Retinal pigment epithelial cell (primary cell): ENCODE measurements at regions not wholly inside any gene's neighbourhood (a gene's known extent, or its start where the extent isn't known, plus 50 kb on each side); places are given as distances from the start of the nearest gene placed in this dataset.
A peak's percentile ranks its signal among the peaks of the same experiment; 100 is the strongest.

ENCODE experiments used
- DNase-seq: peaks from one replicate; pipeline ENCODE4 v3.0.0-alpha.2; 2010; ENCODE audit warnings: low read depth
- H3K4me3 ChIP-seq: 2 replicates; pipeline ENCODE4 v1.5.1; 2011; ENCODE audit warnings: mild to moderate bottlenecking, low read length, control low read depth, moderate library complexity
- CTCF ChIP-seq: conservative IDR thresholded peaks from 2 replicates; pipeline ENCODE4 v1.5.1; 2011; ENCODE audit warnings: low read depth, low read length, control low read depth, inconsistent platforms

- no peak for TF ChIP-seq CTCF
- no peak for DNase-seq
- H3K4me3 ChIP-seq = no peak overlapping the region
Measured at GRCh38 chr3:187978433-187979011, 175.4 kb upstream of the LPP start.

- TF ChIP-seq CTCF = no peak
- DNase-seq = no peak
Measured at GRCh38 chr3:187979564-187979963, 174.4 kb upstream of the LPP start.

GRCh38 chr3:187980861-187981260, 173.1 kb upstream of the LPP start:
- TF ChIP-seq CTCF = no peak
- H3K4me3 ChIP-seq = no peak overlapping the region
- no peak for DNase-seq

More at GRCh38 chr3:187979564-187979963, 174.4 kb upstream of the LPP start:
- no peak overlapping the region for H3K4me3 ChIP-seq

GRCh38 chr3:187982142-187982541, 171.8 kb upstream of the LPP start:
- no peak overlapping the region for H3K4me3 ChIP-seq
- TF ChIP-seq CTCF = no peak
- DNase-seq = no peak

GRCh38 chr3:187983484-187984124, 170.4 kb upstream of the LPP start:
- no peak for DNase-seq
- no peak overlapping the region for H3K4me3 ChIP-seq
- no peak for TF ChIP-seq CTCF

GRCh38 chr3:187985647-187986046, 168.3 kb upstream of the LPP start:
- DNase-seq = no peak
- TF ChIP-seq CTCF = no peak
- H3K4me3 ChIP-seq = no peak overlapping the region

GRCh38 chr3:187986514-187986934, 167.4 kb upstream of the LPP start:
- no peak for TF ChIP-seq CTCF
- peak; percentile 71 for DNase-seq
- H3K4me3 ChIP-seq = no peak overlapping the region
